ENCODE measurements at regions not wholly inside any gene's neighbourhood (a gene's known extent, or its start where the extent isn't known, plus 50 kb on each side); places are given as distances from the start of the nearest gene placed in this dataset.

DNA sequence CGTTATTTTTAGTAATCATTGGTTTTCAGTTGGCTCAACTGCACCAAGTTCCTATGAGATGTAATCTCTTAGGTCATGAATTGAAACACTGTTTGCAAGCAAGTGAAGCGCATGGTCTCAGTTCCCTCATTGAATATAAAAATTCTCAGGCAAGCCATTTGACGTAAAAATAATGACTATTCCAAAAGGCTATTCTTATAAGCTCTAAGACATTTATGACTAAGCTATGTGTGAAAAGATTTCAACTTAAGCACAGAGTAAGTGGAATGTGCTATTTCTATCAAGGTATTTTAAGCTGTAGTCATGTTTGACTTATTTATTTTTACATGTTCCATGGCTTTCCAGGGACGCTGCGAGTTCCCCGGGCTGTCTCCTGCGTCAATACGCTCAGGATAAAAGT is 248.5 kb downstream of the THBS2 start:
- TF ChIP-seq, protein P1, sequence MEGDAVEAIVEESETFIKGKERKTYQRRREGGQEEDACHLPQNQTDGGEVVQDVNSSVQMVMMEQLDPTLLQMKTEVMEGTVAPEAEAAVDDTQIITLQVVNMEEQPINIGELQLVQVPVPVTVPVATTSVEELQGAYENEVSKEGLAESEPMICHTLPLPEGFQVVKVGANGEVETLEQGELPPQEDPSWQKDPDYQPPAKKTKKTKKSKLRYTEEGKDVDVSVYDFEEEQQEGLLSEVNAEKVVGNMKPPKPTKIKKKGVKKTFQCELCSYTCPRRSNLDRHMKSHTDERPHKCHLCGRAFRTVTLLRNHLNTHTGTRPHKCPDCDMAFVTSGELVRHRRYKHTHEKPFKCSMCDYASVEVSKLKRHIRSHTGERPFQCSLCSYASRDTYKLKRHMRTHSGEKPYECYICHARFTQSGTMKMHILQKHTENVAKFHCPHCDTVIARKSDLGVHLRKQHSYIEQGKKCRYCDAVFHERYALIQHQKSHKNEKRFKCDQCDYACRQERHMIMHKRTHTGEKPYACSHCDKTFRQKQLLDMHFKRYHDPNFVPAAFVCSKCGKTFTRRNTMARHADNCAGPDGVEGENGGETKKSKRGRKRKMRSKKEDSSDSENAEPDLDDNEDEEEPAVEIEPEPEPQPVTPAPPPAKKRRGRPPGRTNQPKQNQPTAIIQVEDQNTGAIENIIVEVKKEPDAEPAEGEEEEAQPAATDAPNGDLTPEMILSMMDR (IDR thresholded peaks at IDR 0.05; ENCODE audit: low read depth, low read length, missing control alignments): no peak
- DNase-seq (ENCODE audit: low read depth): no peak
- no peak overlapping the region for H3K4me3 ChIP-seq (ENCODE audit: low read depth, low read length)

DNA sequence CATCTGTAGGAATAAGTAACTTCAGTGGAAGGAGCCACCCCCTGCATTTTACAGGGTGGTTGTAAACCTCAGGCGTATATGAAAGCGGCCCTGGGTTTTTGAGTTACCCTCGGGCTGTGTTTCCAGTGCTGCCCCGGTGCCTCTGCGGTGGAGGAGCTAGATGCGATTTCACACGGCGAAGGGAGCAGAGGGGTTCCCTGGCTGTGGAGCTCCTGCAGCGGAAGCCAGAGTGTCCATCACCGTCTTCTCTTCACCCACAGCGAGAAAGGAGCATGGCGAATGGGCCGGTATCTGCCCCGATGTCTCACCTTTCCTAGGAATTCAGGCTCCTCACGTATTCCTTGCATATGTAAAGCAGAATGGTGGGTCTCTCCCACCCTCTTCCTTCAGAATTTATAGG is 253.6 kb downstream of the THBS2 start:
- TF ChIP-seq, protein P1 (IDR thresholded peaks at IDR 0.05; ENCODE audit: low read depth, low read length, missing control alignments): no peak
- DNase-seq (ENCODE audit: low read depth): no peak
- no peak overlapping the region for H3K4me3 ChIP-seq (ENCODE audit: low read depth, low read length)

DNA sequence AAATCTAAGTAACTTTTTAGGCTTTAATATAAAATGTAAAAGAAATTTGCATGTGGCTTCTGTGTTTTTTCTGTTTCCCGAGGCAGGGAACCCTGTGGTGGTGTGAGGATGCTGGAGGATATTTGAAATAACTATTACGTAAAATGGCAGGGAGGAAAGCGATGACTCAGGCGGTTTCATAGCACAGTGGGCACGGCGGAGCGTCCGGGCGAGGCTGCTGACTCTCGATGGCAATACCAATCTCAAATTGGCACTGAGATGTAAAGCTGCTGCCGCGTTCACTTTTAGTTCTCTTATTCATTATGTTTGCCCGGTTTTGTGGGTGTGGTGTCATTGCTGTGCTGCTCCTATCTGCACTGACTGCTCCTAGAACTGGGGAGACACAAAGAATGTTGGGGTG is 254.3 kb downstream of the THBS2 start:
- DNase-seq (ENCODE audit: low read depth): no peak
- H3K4me3 ChIP-seq (ENCODE audit: low read depth, low read length): no peak overlapping the region
- TF ChIP-seq, protein P1 (IDR thresholded peaks at IDR 0.05; ENCODE audit: low read depth, low read length, missing control alignments): no peak

DNA sequence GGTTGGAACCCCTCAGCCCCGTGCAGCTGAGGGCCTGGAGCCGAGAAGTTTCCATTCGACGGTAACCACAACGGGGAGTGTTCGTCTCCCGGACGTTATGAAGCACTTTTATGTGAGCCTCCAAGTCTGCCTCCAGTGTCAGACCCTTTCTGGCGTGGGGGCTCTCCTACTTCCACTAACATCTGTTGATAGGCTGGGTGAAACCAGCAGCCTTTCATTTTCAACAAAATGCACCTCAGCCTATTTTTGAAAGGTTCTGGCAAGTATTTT is 257.4 kb downstream of the THBS2 start:
- H3K4me3 ChIP-seq (ENCODE audit: low read depth, low read length): no peak overlapping the region
- no peak for DNase-seq (ENCODE audit: low read depth)
- TF ChIP-seq, protein P1 (IDR thresholded peaks at IDR 0.05; ENCODE audit: low read depth, low read length, missing control alignments): no peak

DNA sequence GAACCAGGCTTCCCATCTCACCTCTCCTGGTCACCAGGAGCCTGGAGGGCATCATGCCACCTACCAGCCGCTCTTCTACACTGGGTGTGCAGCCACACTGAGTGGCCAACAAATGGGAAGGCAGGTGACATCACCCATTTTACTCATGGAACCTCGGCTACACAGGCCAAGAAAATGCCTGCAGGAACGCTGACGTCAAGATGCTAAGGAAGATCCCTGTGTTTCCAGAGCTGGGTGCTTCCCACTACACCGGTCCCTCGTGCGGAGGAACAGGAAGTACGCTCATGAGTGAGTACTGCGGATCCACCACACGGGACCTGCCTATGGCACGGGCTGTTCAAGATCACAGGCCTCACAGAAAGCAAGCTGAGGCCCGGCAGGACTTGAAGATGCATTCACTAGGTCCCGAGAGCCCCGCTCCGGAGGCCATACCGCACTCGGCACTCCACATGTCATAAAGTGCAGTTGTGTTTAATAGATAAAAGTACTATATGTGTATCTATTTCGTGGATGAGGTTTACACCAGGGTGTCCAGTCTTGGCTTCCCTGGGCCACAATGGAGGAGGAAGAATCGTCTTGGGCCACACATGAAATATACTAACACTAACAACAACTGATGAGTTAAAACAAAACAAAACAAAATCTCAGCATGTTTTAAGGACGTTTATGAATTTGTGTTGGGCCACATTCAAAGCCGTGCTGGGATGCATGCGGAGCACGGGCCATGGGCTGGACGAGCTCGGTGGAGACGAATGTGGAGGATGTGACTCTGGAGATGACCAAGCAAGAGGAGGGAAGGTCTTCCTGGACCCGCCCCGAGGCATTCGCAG is 257.9 kb downstream of the THBS2 start:
- H3K4me3 ChIP-seq (ENCODE audit: low read depth, low read length): no peak overlapping the region
- TF ChIP-seq, protein P1 (IDR thresholded peaks at IDR 0.05; ENCODE audit: low read depth, low read length, missing control alignments): no peak
- no peak for DNase-seq (ENCODE audit: low read depth)

DNA sequence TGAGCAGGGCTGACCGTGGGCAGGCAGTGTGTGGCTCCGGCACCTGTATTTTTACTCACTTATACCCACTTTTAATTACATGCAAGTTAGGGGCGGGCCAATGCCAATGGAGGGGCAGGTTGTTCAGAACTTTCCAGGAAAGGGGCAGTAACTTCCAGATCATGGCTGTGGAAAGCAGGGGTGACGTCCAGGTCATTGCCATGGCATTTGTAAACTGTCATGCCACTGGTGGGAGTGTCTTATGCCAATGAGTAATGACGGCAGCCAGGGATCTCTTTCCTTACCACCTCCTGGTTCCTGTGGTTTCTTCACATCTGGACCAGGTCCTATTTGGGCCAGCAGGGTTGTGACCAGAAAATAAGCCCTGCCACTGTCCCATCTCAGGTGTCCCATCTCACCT is 258.7 kb downstream of the THBS2 start:
- TF ChIP-seq, protein P1 (IDR thresholded peaks at IDR 0.05; ENCODE audit: low read depth, low read length, missing control alignments): no peak
- DNase-seq (ENCODE audit: low read depth): no peak
- H3K4me3 ChIP-seq (ENCODE audit: low read depth, low read length): no peak overlapping the region
